HL-60 (cell line): ENCODE measurements at regions not wholly inside any gene's neighbourhood (a gene's known extent, or its start where the extent isn't known, plus 50 kb on each side); places are given as distances from the start of the nearest gene placed in this dataset.
"Not testable (repeated sequence)": the region's sequence is repeated elsewhere in the genome, so short reads cannot be mapped to it uniquely, and the experiment has no call there.

Experiments used
- DNase-seq, 2 experiments: peaks; one replicate each; pipeline ENCODE4 v3.0.0-alpha.2; 2010 to 2020; ENCODE audit warnings: low read depth in 1 of 2, low spot score in 1 of 2
- H3K27ac ChIP-seq: fragments of 250-450 bp; sonication (Bioruptor Pico); replicated peaks from 2 replicates; pipeline ENCODE4 v1.5.1; 2020; ENCODE audit warnings: mild to moderate bottlenecking, moderate library complexity
- H3K27me3 ChIP-seq: fragments of 250-450 bp; sonication (Bioruptor Pico); 2 replicates; pipeline ENCODE4 v1.5.1; 2021; ENCODE audit warnings: mild to moderate bottlenecking, moderate library complexity; ENCODE audit not compliant: insufficient read depth, poor library complexity, severe bottlenecking
- H3K4me3 ChIP-seq: replicated peaks from 2 replicates; pipeline ENCODE4 v1.5.1; 2011; ENCODE audit warnings: mild to moderate bottlenecking, control low read depth, low read length; ENCODE audit not compliant: insufficient read depth
- CTCF ChIP-seq: IDR thresholded peaks from one replicate; pipeline ENCODE4 v1.5.1; 2011; ENCODE audit warnings: low read length, control low read depth, inconsistent platforms; ENCODE audit not compliant: insufficient read depth
- GABPA ChIP-seq: IDR thresholded peaks from 2 replicates; pipeline ENCODE4 v1.6.1; 2012; ENCODE audit warnings: low read depth
- POLR2AphosphoS5 ChIP-seq: IDR thresholded peaks from 2 replicates; pipeline ENCODE4 v1.6.1; 2012; ENCODE audit warnings: low read depth
- REST ChIP-seq: IDR thresholded peaks from 2 replicates; pipeline ENCODE4 v1.6.1; 2012; ENCODE audit warnings: low read depth; ENCODE audit not compliant: insufficient replicate concordance
- SPI1 ChIP-seq: IDR thresholded peaks from 2 replicates; pipeline ENCODE4 v1.6.1; 2012; ENCODE audit warnings: low read depth, mild to moderate bottlenecking, borderline replicate concordance

DNA sequence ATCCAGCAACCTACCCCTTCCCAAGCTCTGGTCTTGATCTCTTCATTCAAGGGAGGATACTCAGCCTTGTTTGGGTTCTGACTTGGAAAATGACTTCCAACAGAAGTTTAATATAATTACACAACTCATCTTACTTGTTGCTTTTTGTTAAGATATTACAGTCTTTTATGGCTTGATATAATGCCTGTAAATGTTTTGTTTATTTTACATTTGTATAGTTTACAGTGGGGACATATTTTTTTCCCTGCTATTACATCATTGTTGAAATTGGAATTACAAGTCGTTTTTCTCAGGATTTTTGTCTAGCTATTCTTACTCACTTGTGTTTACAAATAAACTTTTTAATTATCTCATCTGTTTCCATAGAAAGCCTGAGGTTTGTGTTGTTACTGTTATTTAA is 436.0 kb downstream of the CNTNAP4 start:
- Histone ChIP-seq H3K4me3 (no peak overlapping the region), H3K27ac (no peak overlapping the region), H3K27me3 (no peaks in the 10 kb centered on the region)
- no peak for TF ChIP-seq REST
- no peak for TF ChIP-seq GABPA
- TF ChIP-seq SPI1: no peak
- TF ChIP-seq POLR2AphosphoS5: no peak
- no peak for TF ChIP-seq CTCF
- no peak for DNase-seq

- not testable (repeated sequence) for H3K4me3 ChIP-seq, DNase-seq, H3K27ac ChIP-seq, H3K27me3 ChIP-seq
These were observed 439.1 kb downstream of the CNTNAP4 start for GRCh38 chr16:76716251-76716650.

DNA sequence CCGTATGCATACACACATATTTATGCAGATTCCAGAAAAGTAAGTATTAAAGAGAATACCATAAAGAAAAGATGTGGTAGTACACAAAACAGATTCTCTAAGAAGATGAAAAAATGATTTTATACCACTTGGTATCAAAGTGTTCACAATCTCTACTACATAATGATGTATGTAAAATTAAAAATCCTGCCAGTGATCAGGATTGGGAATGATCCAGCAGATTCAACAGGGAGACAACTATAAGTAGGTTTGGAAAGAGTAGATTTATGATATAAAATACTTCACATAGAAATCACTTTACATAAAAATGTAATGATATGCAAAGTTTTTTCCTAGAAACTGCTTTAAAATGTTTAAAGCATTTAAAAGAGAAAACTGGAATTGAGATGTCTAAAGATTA is 447.0 kb downstream of the CNTNAP4 start:
- TF ChIP-seq REST (no peak), GABPA (no peak)
- no peak for DNase-seq
- H3K4me3 ChIP-seq: no peak overlapping the region
- H3K27me3 ChIP-seq: no peaks in the 10 kb centered on the region
- no peak overlapping the region for H3K27ac ChIP-seq

DNA sequence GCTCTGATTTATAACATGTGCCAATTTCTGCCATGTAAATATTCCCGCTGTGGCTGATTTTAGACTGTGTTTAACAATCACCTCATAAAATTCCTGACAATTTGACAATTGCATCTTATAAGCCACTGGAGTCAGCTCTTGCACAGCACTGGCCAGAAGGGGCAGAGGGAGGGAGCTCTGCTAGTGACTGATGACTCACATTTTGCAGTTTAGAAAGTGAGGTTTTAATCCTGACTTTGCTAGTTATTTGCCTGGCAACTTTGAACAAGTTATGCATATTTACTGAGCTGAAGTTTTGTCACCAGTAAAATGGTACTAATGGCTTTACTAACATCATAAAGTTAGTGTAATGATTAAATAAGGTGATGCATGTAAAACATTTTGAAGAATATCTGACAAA is 452.3 kb downstream of the CNTNAP4 start:
- no peaks in the 10 kb centered on the region for H3K27me3 ChIP-seq
- no peak overlapping the region for H3K27ac ChIP-seq
- TF ChIP-seq REST (no peak), GABPA (no peak), SPI1 (no peak), CTCF (no peak), POLR2AphosphoS5 (no peak)
- DNase-seq: no peak
- H3K4me3 ChIP-seq: no peak overlapping the region
